ENCODE measurements at regions not wholly inside any gene's neighbourhood (a gene's known extent, or its start where the extent isn't known, plus 50 kb on each side); places are given as distances from the start of the nearest gene placed in this dataset.

DNA sequence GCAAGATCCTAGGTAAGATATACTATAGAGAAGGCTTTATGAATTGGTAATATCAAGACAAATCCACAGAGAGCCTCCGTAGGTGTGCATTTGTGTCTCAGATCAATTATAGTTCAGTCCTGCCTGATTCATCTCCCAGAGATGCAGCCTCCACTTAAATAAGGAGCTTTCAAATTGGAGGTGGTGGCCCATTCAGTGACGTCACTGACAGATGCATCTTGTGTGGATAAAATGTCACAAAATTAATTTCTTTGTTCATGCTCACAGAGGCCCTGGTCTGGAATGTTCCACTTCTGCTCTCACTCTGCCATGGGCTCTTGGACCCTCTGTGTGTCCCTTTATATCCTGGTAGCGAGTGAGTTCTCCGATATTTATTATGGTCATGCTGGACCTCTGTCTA is 157.1 kb upstream of the PRSS58 start:
- Histone ChIP-seq H3K79me1 (ENCODE audit: low read depth in 1 of 2, low read length in 2 of 2) (no peaks in the 10 kb centered on the region), H2BK120ac (ENCODE audit: low read depth, low read length) (no peak overlapping the region), H2BK5ac (ENCODE audit: low read depth, low read length, poor library complexity, severe bottlenecking) (no peak overlapping the region), H3K9me1 (ENCODE audit: insufficient read depth, low read length) (no peaks in the 10 kb centered on the region), H3K14ac (replicated peaks; ENCODE audit: low read depth, low read length) (no peak overlapping the region), H3K4me3 (ENCODE audit: insufficient read depth, low read depth, low read length) (no peak overlapping the region), H3K4ac (ENCODE audit: low read depth, low read length) (no peak overlapping the region), H2BK15ac (ENCODE audit: low read depth, low read length) (no peak overlapping the region), H4K91ac (ENCODE audit: insufficient read depth, low read depth, low read length) (no peak overlapping the region), H2BK20ac (ENCODE audit: low read depth, low read length) (no peak overlapping the region), H2AK5ac (ENCODE audit: low read depth, low read length) (no peak overlapping the region), H3K27ac (ENCODE audit: insufficient read depth, low read length) (no peak overlapping the region), H3K4me1 (ENCODE audit: control insufficient read depth, insufficient read depth, low read length) (0 out of 2 replicates have a peak, but pooled peaks cover 2% of the 10 kb centered on the region), H4K8ac (ENCODE audit: low read depth in 2 of 2, low read length in 2 of 2) (no peak overlapping the region), H3K9ac (ENCODE audit: low read depth, low read length) (no peak overlapping the region), H2AFZ (replicated peaks; ENCODE audit: low read length, poor library complexity) (no peak overlapping the region), H3K56ac (ENCODE audit: extremely low read depth, insufficient read depth, low read length) (no peak overlapping the region), H3K18ac (ENCODE audit: low read depth, low read length) (no peak overlapping the region), H3K27me3 (ENCODE audit: control insufficient read depth, insufficient read depth, low read length) (no peaks in the 10 kb centered on the region; the same call in 1 of the 2 replicates), H3K23ac (ENCODE audit: low read depth, low read length) (no peak overlapping the region), H3K4me2 (ENCODE audit: low read depth, low read length) (no peak overlapping the region), H3K36me3 (ENCODE audit: control insufficient read depth, insufficient read depth, low read length) (no peaks in the 10 kb centered on the region), H4K5ac (ENCODE audit: low read depth, low read length) (no peak overlapping the region), H2AK9ac (replicated peaks; ENCODE audit: low read depth, low read length, poor library complexity) (no peak overlapping the region), H3K9me3 (ENCODE audit: control insufficient read depth, insufficient read depth, low read length) (no peaks in the 10 kb centered on the region), H4K20me1 (ENCODE audit: insufficient read depth, low read length) (no peaks in the 10 kb centered on the region; the same call in 1 of the 2 replicates)
- ATAC-seq (ENCODE audit: low read depth) (no peak), DNase-seq (no peak)
- in situ Hi-C loops (cut with MboI; ENCODE audit: low sequenced_read_pairs) (no loop called here), dilution Hi-C loops (cut with HindIII; ENCODE audit: low sequenced_read_pairs, unreplicated experiment) (no loop called here), intact Hi-C loops (cut with micrococcal nuclease) (no loop called here)
- CTCF ChIA-PET = no interaction called here
- TF ChIP-seq, protein P1, sequence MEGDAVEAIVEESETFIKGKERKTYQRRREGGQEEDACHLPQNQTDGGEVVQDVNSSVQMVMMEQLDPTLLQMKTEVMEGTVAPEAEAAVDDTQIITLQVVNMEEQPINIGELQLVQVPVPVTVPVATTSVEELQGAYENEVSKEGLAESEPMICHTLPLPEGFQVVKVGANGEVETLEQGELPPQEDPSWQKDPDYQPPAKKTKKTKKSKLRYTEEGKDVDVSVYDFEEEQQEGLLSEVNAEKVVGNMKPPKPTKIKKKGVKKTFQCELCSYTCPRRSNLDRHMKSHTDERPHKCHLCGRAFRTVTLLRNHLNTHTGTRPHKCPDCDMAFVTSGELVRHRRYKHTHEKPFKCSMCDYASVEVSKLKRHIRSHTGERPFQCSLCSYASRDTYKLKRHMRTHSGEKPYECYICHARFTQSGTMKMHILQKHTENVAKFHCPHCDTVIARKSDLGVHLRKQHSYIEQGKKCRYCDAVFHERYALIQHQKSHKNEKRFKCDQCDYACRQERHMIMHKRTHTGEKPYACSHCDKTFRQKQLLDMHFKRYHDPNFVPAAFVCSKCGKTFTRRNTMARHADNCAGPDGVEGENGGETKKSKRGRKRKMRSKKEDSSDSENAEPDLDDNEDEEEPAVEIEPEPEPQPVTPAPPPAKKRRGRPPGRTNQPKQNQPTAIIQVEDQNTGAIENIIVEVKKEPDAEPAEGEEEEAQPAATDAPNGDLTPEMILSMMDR (conservative IDR thresholded peaks at IDR 0.05; ENCODE audit: low read depth, low read length) = no peak
- WGBS, 2 experiments (ENCODE audit: extremely low coverage in 2 of 2, insufficient read length in 1 of 2) = no CpG with 5 or more reads among the region's 4 CpGs
- BruUV-seq (replicated peaks) = no TSS peak
- POLR2A ChIA-PET (ENCODE audit: unreplicated experiment) = no interaction called here
